HEK293 (cell line): ENCODE measurements at regions not wholly inside any gene's neighbourhood (a gene's known extent, or its start where the extent isn't known, plus 50 kb on each side); places are given as distances from the start of the nearest gene placed in this dataset.

Experiments
- CTCF ChIA-PET: fragments of 350-600 bp; formaldehyde crosslinking; extraction: SDS; loops from one replicate; lab custom pipeline; 2021; ENCODE audit warnings: antibody characterized with exemption; lab: Yijun Ruan, JAX
- POLR2A ChIA-PET: fragments of 300-600 bp; formaldehyde crosslinking; extraction: SDS; loops from one replicate; lab custom pipeline; 2020; ENCODE audit warnings: antibody characterized with exemption, inconsistent platforms; lab: Yijun Ruan, JAX
- H3K27ac ChIP-seq: fragments of 200-500 bp; sonication (Bioruptor generic); 2 replicates; pipeline ENCODE4 v1.5.1; 2014; ENCODE audit warnings: low read depth, low read length, control low read depth, inconsistent platforms; ENCODE audit errors: extremely low read depth
- H3K36me3 ChIP-seq, 2 experiments: fragments of 200-500 bp in 1 of 2; sonication (Bioruptor generic) in 1 of 2; 1 replicate in 1 of 2; 2 replicates in 1 of 2; pipeline ENCODE4 v1.5.1; 2014 to 2017; ENCODE audit warnings: inconsistent platforms in 2 of 2, low read length in 2 of 2; ENCODE audit not compliant: control insufficient read depth in 2 of 2, insufficient read depth in 1 of 2
- H3K4me1 ChIP-seq: fragments of 200-500 bp; sonication (Bioruptor generic); 2 replicates; pipeline ENCODE4 v1.5.1; 2014; ENCODE audit warnings: mild to moderate bottlenecking, low read length, inconsistent platforms; ENCODE audit not compliant: control insufficient read depth, insufficient read depth
- H3K4me3 ChIP-seq: 2 replicates; pipeline ENCODE4 v1.5.1; 2011; ENCODE audit warnings: low read depth, mild to moderate bottlenecking, control low read depth, low read length, moderate library complexity
- H3K9me3 ChIP-seq: fragments of 200-500 bp; sonication (Bioruptor generic); 2 replicates; pipeline ENCODE4 v1.5.1; 2014; ENCODE audit warnings: low read depth, low read length, inconsistent platforms; ENCODE audit not compliant: control insufficient read depth, insufficient read depth
- MYNN ChIP-seq: fragments of 450-650 bp; formaldehyde crosslinking; IDR thresholded peaks from 2 replicates; pipeline ENCODE4 v1.5.1; 2016; ENCODE audit warnings: missing biosample characterization, missing genetic modification characterization, borderline replicate concordance
- ZFP3 ChIP-seq: fragments of 450-650 bp; formaldehyde crosslinking; IDR thresholded peaks from 2 replicates; pipeline ENCODE4 v1.5.1; 2016; ENCODE audit warnings: low read depth, missing biosample characterization, missing genetic modification characterization
- ZIC2 ChIP-seq: fragments of 450-650 bp; formaldehyde crosslinking; IDR thresholded peaks from 2 replicates; pipeline ENCODE4 v1.5.1; 2016; ENCODE audit warnings: missing biosample characterization, missing genetic modification characterization
- TF ChIP-seq, protein P1 (sequence below): fragments of 450-650 bp; formaldehyde crosslinking; IDR thresholded peaks from 2 replicates; pipeline ENCODE4 v1.5.1; 2016; ENCODE audit warnings: missing biosample characterization, missing genetic modification characterization
- TF ChIP-seq, protein P2 (sequence below): fragments of 450-650 bp; formaldehyde crosslinking; IDR thresholded peaks from 2 replicates; pipeline ENCODE4 v1.5.1; 2016; ENCODE audit warnings: missing biosample characterization, missing genetic modification characterization

DNA sequence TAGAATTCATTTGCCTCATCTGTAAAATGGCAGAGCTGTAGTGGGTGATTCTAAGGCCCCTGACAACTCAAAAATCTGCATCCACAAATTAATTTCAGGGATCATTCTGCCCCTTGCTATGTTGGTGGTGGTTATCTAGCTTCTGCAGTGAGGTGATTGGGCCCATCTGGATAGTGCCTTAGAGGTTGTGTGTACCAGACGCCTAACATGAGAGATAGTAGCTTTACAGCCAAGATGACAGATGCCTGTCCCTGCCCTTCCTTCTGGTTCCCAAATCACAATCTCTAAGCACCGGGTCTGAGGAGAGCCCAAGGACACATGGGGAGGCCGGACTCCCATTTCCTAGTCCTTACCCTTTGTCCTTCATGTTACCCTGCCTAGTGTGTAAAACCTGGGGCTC lies 51.1 kb upstream of the TNP1 start (continued):
- TF ChIP-seq, protein P1, sequence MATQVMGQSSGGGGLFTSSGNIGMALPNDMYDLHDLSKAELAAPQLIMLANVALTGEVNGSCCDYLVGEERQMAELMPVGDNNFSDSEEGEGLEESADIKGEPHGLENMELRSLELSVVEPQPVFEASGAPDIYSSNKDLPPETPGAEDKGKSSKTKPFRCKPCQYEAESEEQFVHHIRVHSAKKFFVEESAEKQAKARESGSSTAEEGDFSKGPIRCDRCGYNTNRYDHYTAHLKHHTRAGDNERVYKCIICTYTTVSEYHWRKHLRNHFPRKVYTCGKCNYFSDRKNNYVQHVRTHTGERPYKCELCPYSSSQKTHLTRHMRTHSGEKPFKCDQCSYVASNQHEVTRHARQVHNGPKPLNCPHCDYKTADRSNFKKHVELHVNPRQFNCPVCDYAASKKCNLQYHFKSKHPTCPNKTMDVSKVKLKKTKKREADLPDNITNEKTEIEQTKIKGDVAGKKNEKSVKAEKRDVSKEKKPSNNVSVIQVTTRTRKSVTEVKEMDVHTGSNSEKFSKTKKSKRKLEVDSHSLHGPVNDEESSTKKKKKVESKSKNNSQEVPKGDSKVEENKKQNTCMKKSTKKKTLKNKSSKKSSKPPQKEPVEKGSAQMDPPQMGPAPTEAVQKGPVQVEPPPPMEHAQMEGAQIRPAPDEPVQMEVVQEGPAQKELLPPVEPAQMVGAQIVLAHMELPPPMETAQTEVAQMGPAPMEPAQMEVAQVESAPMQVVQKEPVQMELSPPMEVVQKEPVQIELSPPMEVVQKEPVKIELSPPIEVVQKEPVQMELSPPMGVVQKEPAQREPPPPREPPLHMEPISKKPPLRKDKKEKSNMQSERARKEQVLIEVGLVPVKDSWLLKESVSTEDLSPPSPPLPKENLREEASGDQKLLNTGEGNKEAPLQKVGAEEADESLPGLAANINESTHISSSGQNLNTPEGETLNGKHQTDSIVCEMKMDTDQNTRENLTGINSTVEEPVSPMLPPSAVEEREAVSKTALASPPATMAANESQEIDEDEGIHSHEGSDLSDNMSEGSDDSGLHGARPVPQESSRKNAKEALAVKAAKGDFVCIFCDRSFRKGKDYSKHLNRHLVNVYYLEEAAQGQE: no peak

DNA sequence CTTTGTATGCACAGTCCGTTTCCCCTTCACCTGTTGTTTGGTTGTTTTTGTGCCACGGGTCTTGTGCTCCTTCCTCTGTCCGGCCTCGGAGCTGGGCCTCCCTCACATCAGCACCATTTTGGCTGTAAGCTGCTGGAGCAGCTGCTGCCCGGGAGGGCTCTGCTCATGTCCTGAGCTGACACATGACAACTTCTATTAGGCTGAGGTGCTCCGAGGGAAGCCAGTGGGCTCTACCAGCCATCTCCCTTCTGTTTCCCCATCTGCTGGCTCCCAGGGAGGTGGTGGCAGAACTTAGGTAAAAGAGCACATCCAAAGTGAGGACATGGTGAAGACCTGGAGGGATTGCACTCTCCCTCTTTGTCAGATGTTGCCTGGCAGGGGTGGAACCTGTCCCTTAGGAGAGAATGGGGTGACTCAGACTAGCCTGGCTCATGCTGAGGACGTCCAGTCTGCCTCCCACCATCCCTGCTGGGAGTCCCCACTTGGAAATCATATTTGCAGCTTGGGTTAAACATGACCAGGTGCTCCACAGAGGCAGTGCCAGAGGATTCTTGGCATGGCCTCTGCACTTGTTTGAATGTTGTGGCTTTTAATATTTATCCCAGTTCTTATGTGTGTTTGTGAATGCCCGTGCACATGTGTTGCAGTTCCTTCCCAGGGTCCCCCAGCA lies 49.8 kb upstream of the TNP1 start:
- no peaks in the 10 kb centered on the region for H3K9me3 ChIP-seq
- no peak overlapping the region for H3K27ac ChIP-seq
- ChIA-PET POLR2A (no interaction called here), CTCF (interaction anchor here (1.0 to 1.5 kb wide), 2 partner anchors 211 to 227 kb away, joined by 4 read pairs; no protein-coding TSS in a partner anchor)
- H3K4me3 ChIP-seq: no peak overlapping the region
- no peaks in the 10 kb centered on the region for H3K4me1 ChIP-seq
- H3K36me3 ChIP-seq: no peaks in the 10 kb centered on the region
- no peak for TF ChIP-seq ZFP3 (tag by site-specific recombination)
- TF ChIP-seq MYNN (tag by site-specific recombination): no peak
- peak; percentile 74 for TF ChIP-seq ZIC2 (tag by site-specific recombination)
- TF ChIP-seq, protein P2, sequence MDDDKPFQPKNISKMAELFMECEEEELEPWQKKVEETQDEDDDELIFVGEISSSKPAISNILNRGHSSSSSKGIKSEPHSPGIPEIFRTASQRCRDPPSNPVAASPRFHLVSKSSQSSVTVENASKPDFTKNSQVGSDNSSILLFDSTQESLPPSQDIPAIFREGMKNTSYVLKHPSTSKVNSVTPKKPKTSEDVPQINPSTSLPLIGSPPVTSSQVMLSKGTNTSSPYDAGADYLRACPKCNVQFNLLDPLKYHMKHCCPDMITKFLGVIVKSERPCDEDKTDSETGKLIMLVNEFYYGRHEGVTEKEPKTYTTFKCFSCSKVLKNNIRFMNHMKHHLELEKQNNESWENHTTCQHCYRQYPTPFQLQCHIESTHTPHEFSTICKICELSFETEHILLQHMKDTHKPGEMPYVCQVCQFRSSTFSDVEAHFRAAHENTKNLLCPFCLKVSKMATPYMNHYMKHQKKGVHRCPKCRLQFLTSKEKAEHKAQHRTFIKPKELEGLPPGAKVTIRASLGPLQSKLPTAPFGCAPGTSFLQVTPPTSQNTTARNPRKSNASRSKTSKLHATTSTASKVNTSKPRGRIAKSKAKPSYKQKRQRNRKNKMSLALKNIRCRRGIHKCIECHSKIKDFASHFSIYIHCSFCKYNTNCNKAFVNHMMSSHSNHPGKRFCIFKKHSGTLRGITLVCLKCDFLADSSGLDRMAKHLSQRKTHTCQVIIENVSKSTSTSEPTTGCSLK (tag by site-specific recombination): no peak
